ENCODE measurements at regions not wholly inside any gene's neighbourhood (a gene's known extent, or its start where the extent isn't known, plus 50 kb on each side); places are given as distances from the start of the nearest gene placed in this dataset.

DNA sequence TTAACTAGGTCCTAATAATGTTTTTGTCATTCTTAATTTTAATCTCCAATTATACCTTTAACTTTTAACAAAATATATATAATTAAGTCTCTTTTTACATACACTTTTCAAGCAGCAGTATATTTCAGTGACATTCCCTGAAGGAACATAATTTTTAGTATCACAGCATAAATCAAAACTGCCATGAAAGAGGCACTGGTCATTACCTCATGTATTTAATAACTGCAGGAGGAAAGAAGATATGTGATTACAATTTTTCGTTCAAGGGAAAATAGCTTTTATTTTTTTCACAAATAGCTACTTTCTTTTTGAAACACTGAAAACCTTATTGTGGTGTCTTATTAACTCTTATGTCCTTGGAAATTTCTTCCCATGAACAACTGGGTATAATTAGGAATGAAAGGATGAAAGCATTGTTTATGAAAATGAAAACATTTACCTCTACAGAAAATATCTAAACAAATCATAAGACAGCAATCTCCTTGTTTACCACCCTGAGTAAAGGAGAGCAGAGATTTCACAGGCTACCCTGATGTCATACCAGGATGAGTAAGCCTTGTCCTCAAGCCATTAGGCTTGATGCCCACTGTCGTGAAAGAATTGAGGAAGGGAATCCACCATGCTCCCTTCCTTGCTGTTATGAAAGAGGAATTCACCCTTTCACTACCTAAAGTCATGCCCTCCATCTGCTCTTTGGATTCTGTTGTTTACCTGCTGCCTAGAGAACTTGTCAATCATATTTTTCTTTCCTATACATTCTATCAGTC lies 877.2 kb upstream of the PCDH20 start:
- TF ChIP-seq, protein P1, sequence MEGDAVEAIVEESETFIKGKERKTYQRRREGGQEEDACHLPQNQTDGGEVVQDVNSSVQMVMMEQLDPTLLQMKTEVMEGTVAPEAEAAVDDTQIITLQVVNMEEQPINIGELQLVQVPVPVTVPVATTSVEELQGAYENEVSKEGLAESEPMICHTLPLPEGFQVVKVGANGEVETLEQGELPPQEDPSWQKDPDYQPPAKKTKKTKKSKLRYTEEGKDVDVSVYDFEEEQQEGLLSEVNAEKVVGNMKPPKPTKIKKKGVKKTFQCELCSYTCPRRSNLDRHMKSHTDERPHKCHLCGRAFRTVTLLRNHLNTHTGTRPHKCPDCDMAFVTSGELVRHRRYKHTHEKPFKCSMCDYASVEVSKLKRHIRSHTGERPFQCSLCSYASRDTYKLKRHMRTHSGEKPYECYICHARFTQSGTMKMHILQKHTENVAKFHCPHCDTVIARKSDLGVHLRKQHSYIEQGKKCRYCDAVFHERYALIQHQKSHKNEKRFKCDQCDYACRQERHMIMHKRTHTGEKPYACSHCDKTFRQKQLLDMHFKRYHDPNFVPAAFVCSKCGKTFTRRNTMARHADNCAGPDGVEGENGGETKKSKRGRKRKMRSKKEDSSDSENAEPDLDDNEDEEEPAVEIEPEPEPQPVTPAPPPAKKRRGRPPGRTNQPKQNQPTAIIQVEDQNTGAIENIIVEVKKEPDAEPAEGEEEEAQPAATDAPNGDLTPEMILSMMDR (IDR thresholded peaks at IDR 0.05) = no peak
- no peak for TF ChIP-seq ZFX (IDR thresholded peaks at IDR 0.05; ENCODE audit: borderline replicate concordance)

All from 22Rv1 (cell line).